ENCODE measurements at regions not wholly inside any gene's neighbourhood (a gene's known extent, or its start where the extent isn't known, plus 50 kb on each side); places are given as distances from the start of the nearest gene placed in this dataset.
"Not testable (repeated sequence)": the region's sequence is repeated elsewhere in the genome, so short reads cannot be mapped to it uniquely, and the experiment has no call there.

GRCh38 chr4:149912000-149912399 is 96.4 kb upstream of the IQCM start:
- H3K36me3 ChIP-seq (ENCODE audit: insufficient read depth, low read length) = no peaks in the 10 kb centered on the region
- no peak overlapping the region for H3K27ac Mint-ChIP-seq
- no peak overlapping the region for H3K4me3 ChIP-seq (ENCODE audit: low read length)
- H3K27me3 ChIP-seq (ENCODE audit: insufficient read depth, low read length, poor library complexity, severe bottlenecking) = no peaks in the 10 kb centered on the region
- POLR2A ChIA-PET = no interaction called here
- no peaks in the 10 kb centered on the region for H3K36me3 Mint-ChIP-seq
- no peaks in the 10 kb centered on the region for H3K27me3 Mint-ChIP-seq
- no peaks in the 10 kb centered on the region for H3K4me1 Mint-ChIP-seq
- CTCF ChIA-PET = no interaction called here
- no peak overlapping the region for H3K4me3 Mint-ChIP-seq
- no peaks in the 10 kb centered on the region for H3K4me1 ChIP-seq (ENCODE audit: insufficient read depth, low read length)
- no peaks in the 10 kb centered on the region for H3K9me3 ChIP-seq (ENCODE audit: low read length)
- H3K9me3 Mint-ChIP-seq = no peaks in the 10 kb centered on the region
- no peak overlapping the region for H3K27ac ChIP-seq (ENCODE audit: low read depth, low read length)
- DNase-seq = no peak

- Mint-ChIP-seq H3K27ac (no peak overlapping the region), H3K27me3 (no peaks in the 10 kb centered on the region), H3K36me3 (no peaks in the 10 kb centered on the region), H3K4me1 (no peaks in the 10 kb centered on the region), H3K9me3 (no peaks in the 10 kb centered on the region), H3K4me3 (no peak overlapping the region)
- CTCF ChIA-PET = no interaction called here
- Histone ChIP-seq H3K4me1 (ENCODE audit: insufficient read depth, low read length) (no peaks in the 10 kb centered on the region), H3K4me3 (ENCODE audit: low read length) (no peak overlapping the region), H3K36me3 (ENCODE audit: insufficient read depth, low read length) (no peaks in the 10 kb centered on the region), H3K9me3 (ENCODE audit: low read length) (no peaks in the 10 kb centered on the region), H3K27me3 (ENCODE audit: insufficient read depth, low read length, poor library complexity, severe bottlenecking) (no peaks in the 10 kb centered on the region), H3K27ac (ENCODE audit: low read depth, low read length) (no peak overlapping the region)
- no peak for DNase-seq
- POLR2A ChIA-PET = no interaction called here
These were observed 98.8 kb upstream of the IQCM start for GRCh38 chr4:149914119-149915115.

GRCh38 chr4:149915735-149916134 is 100.1 kb upstream of the IQCM start:
- H3K9me3 ChIP-seq (ENCODE audit: low read length); H3K36me3 ChIP-seq (ENCODE audit: insufficient read depth, low read length); H3K4me3 Mint-ChIP-seq; H3K27ac Mint-ChIP-seq; H3K27ac ChIP-seq (ENCODE audit: low read depth, low read length); H3K27me3 ChIP-seq (ENCODE audit: insufficient read depth, low read length, poor library complexity, severe bottlenecking); POLR2A ChIA-PET; H3K4me3 ChIP-seq (ENCODE audit: low read length); H3K27me3 Mint-ChIP-seq; H3K36me3 Mint-ChIP-seq; H3K4me1 ChIP-seq (ENCODE audit: insufficient read depth, low read length); CTCF ChIA-PET; DNase-seq; H3K4me1 Mint-ChIP-seq; H3K9me3 Mint-ChIP-seq: not testable (repeated sequence)

- CTCF ChIA-PET = no interaction called here
These were observed 108.1 kb upstream of the IQCM start for GRCh38 chr4:149923736-149924135.

GRCh38 chr4:149927514-149927913 is 111.9 kb upstream of the IQCM start:
- Histone ChIP-seq H3K9me3 (ENCODE audit: low read length) (no peaks in the 10 kb centered on the region), H3K36me3 (ENCODE audit: insufficient read depth, low read length) (no peaks in the 10 kb centered on the region), H3K4me1 (ENCODE audit: insufficient read depth, low read length) (no peaks in the 10 kb centered on the region), H3K4me3 (ENCODE audit: low read length) (no peak overlapping the region), H3K27ac (ENCODE audit: low read depth, low read length) (no peak overlapping the region), H3K27me3 (ENCODE audit: insufficient read depth, low read length, poor library complexity, severe bottlenecking) (no peaks in the 10 kb centered on the region)
- Mint-ChIP-seq H3K27me3 (no peaks in the 10 kb centered on the region), H3K36me3 (no peaks in the 10 kb centered on the region), H3K4me3 (no peak overlapping the region), H3K9me3 (peaks cover 0 to 4% (median 2%) of the 10 kb centered on the region in 5 donors), H3K27ac (no peak overlapping the region), H3K4me1 (no peaks in the 10 kb centered on the region)
- no peak for DNase-seq
- ChIA-PET CTCF (no interaction called here), POLR2A (no interaction called here)

More at GRCh38 chr4:149923736-149924135, 108.1 kb upstream of the IQCM start:
- Histone ChIP-seq H3K4me1 (ENCODE audit: insufficient read depth, low read length) (no peaks in the 10 kb centered on the region), H3K9me3 (ENCODE audit: low read length) (no peaks in the 10 kb centered on the region), H3K4me3 (ENCODE audit: low read length) (no peak overlapping the region), H3K27me3 (ENCODE audit: insufficient read depth, low read length, poor library complexity, severe bottlenecking) (no peaks in the 10 kb centered on the region), H3K27ac (ENCODE audit: low read depth, low read length) (no peak overlapping the region), H3K36me3 (ENCODE audit: insufficient read depth, low read length) (no peaks in the 10 kb centered on the region)
- Mint-ChIP-seq H3K27ac (no peak overlapping the region), H3K4me1 (no peaks in the 10 kb centered on the region), H3K36me3 (no peaks in the 10 kb centered on the region), H3K4me3 (no peak overlapping the region), H3K9me3 (peaks cover 0 to 4% (median 0%) of the 10 kb centered on the region in 5 donors), H3K27me3 (no peaks in the 10 kb centered on the region)
- POLR2A ChIA-PET = no interaction called here
- DNase-seq = no peak

- H3K9me3 Mint-ChIP-seq = peaks cover 0 to 4% (median 2%) of the 10 kb centered on the region in 5 donors
- no peaks in the 10 kb centered on the region for H3K4me1 Mint-ChIP-seq
- ChIA-PET CTCF (no interaction called here), POLR2A (no interaction called here)
- H3K4me3 ChIP-seq (ENCODE audit: low read length) = no peak overlapping the region
- DNase-seq = no peak
- no peaks in the 10 kb centered on the region for H3K27me3 Mint-ChIP-seq
- H3K4me1 ChIP-seq (ENCODE audit: insufficient read depth, low read length) = no peaks in the 10 kb centered on the region
- no peaks in the 10 kb centered on the region for H3K36me3 Mint-ChIP-seq
- no peaks in the 10 kb centered on the region for H3K36me3 ChIP-seq (ENCODE audit: insufficient read depth, low read length)
- H3K27ac ChIP-seq (ENCODE audit: low read depth, low read length) = no peak overlapping the region
- H3K27ac Mint-ChIP-seq = no peak overlapping the region
- H3K4me3 Mint-ChIP-seq = no peak overlapping the region
- no peaks in the 10 kb centered on the region for H3K9me3 ChIP-seq (ENCODE audit: low read length)
- H3K27me3 ChIP-seq (ENCODE audit: insufficient read depth, low read length, poor library complexity, severe bottlenecking) = no peaks in the 10 kb centered on the region
These were observed 112.9 kb upstream of the IQCM start for GRCh38 chr4:149928507-149928906.

- no peaks in the 10 kb centered on the region for H3K4me1 Mint-ChIP-seq
- CTCF ChIA-PET = no interaction called here
- Histone ChIP-seq H3K9me3 (ENCODE audit: low read length) (no peaks in the 10 kb centered on the region), H3K4me3 (ENCODE audit: low read length) (no peak overlapping the region), H3K36me3 (ENCODE audit: insufficient read depth, low read length) (no peaks in the 10 kb centered on the region), H3K27ac (ENCODE audit: low read depth, low read length) (no peak overlapping the region), H3K4me1 (ENCODE audit: insufficient read depth, low read length) (no peaks in the 10 kb centered on the region), H3K27me3 (ENCODE audit: insufficient read depth, low read length, poor library complexity, severe bottlenecking) (no peaks in the 10 kb centered on the region)
- H3K27ac Mint-ChIP-seq = no peak overlapping the region
- no peaks in the 10 kb centered on the region for H3K27me3 Mint-ChIP-seq
- peaks cover 0 to 6% (median 0%) of the 10 kb centered on the region in 5 donors for H3K9me3 Mint-ChIP-seq
- DNase-seq = no peak
- H3K4me3 Mint-ChIP-seq = no peak overlapping the region
- POLR2A ChIA-PET = no interaction called here
- no peaks in the 10 kb centered on the region for H3K36me3 Mint-ChIP-seq
These were observed 115.8 kb upstream of the IQCM start for GRCh38 chr4:149931431-149931830.

GRCh38 chr4:149932188-149932587 is 116.5 kb upstream of the IQCM start:
- H3K27ac Mint-ChIP-seq = no peak overlapping the region
- DNase-seq = no peak
- CTCF ChIA-PET = no interaction called here

More at GRCh38 chr4:149932188-149932587, 116.5 kb upstream of the IQCM start:
- no peak overlapping the region for H3K27ac ChIP-seq (ENCODE audit: low read depth, low read length)
- no peaks in the 10 kb centered on the region for H3K9me3 ChIP-seq (ENCODE audit: low read length)
- no peaks in the 10 kb centered on the region for H3K27me3 ChIP-seq (ENCODE audit: insufficient read depth, low read length, poor library complexity, severe bottlenecking)
- H3K4me3 ChIP-seq (ENCODE audit: low read length) = no peak overlapping the region
- POLR2A ChIA-PET = no interaction called here
- Mint-ChIP-seq H3K36me3 (no peaks in the 10 kb centered on the region), H3K4me1 (no peaks in the 10 kb centered on the region), H3K27me3 (no peaks in the 10 kb centered on the region), H3K4me3 (no peak overlapping the region), H3K9me3 (peaks cover 0 to 6% (median 0%) of the 10 kb centered on the region in 5 donors)
- no peaks in the 10 kb centered on the region for H3K36me3 ChIP-seq (ENCODE audit: insufficient read depth, low read length)
- no peaks in the 10 kb centered on the region for H3K4me1 ChIP-seq (ENCODE audit: insufficient read depth, low read length)
